Peyer's patch (tissue), 4 donors: ENCODE measurements at regions not wholly inside any gene's neighbourhood (a gene's known extent, or its start where the extent isn't known, plus 50 kb on each side); places are given as distances from the start of the nearest gene placed in this dataset.

ENCODE experiments used
- DNase-seq, 3 donors: peaks; one replicate each; pipeline ENCODE4 v3.0.0-alpha.2; 2017 to 2019
- H3K27ac ChIP-seq, 4 donors: fragments of 200-600 bp; sonication (generic); one replicate each; pipeline ENCODE4 v1.5.1; 2016 to 2019
- H3K27me3 ChIP-seq, 2 donors: fragments of 200-600 bp; sonication (generic); one replicate each; pipeline ENCODE4 v1.5.1; 2019
- H3K36me3 ChIP-seq, 3 donors: fragments of 200-600 bp; sonication (generic); one replicate each; pipeline ENCODE4 v1.5.1; 2016 to 2019
- H3K4me1 ChIP-seq, 4 donors: fragments of 200-600 bp; sonication (generic); one replicate each; pipeline ENCODE4 v1.5.1; 2016 to 2019
- H3K4me3 ChIP-seq, 4 donors: fragments of 200-600 bp; sonication (generic); 1 replicate in 3 of 4; 2 replicates in 1 of 4; pipeline ENCODE4 v1.5.1; 2016 to 2019; ENCODE audit warnings: mild to moderate bottlenecking in 1 of 4
- H3K9me3 ChIP-seq, 4 donors: fragments of 200-600 bp; sonication (generic); one replicate each; pipeline ENCODE4 v1.5.1; 2016 to 2019; ENCODE audit warnings: mild to moderate bottlenecking in 1 of 4
- POLR2A ChIP-seq, 2 donors: fragments of 450-650 bp; IDR thresholded peaks; one replicate each; pipeline ENCODE4 v1.5.1; 2017; ENCODE audit warnings: antibody characterized with exemption in 2 of 2, mild to moderate bottlenecking in 2 of 2, moderate library complexity in 2 of 2
- TF ChIP-seq, protein P1 (sequence below), 6 experiments: fragments of 450-650 bp in 4 of 6; fragments of 200-600 bp in 2 of 6; sonication (generic) in 1 of 6; IDR thresholded peaks; one replicate each; pipeline ENCODE4 v1.5.1; 2017 to 2019; ENCODE audit warnings: antibody characterized with exemption in 6 of 6, mild to moderate bottlenecking in 3 of 6, moderate library complexity in 1 of 6

GRCh38 chr17:56675876-56676660 lies 82.6 kb downstream of the NOG start:
- no peak for DNase-seq
- TF ChIP-seq, protein P1, sequence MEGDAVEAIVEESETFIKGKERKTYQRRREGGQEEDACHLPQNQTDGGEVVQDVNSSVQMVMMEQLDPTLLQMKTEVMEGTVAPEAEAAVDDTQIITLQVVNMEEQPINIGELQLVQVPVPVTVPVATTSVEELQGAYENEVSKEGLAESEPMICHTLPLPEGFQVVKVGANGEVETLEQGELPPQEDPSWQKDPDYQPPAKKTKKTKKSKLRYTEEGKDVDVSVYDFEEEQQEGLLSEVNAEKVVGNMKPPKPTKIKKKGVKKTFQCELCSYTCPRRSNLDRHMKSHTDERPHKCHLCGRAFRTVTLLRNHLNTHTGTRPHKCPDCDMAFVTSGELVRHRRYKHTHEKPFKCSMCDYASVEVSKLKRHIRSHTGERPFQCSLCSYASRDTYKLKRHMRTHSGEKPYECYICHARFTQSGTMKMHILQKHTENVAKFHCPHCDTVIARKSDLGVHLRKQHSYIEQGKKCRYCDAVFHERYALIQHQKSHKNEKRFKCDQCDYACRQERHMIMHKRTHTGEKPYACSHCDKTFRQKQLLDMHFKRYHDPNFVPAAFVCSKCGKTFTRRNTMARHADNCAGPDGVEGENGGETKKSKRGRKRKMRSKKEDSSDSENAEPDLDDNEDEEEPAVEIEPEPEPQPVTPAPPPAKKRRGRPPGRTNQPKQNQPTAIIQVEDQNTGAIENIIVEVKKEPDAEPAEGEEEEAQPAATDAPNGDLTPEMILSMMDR (IDR thresholded peaks at IDR 0.05): no peak
- Histone ChIP-seq H3K36me3 (no peaks in the 10 kb centered on the region), H3K4me1 (peaks cover 0 to 8% (median 0%) of the 10 kb centered on the region in 4 donors), H3K4me3 (no peak overlapping the region), H3K27me3 (peaks cover 0 to 5% of the 10 kb centered on the region in 2 donors), H3K27ac (no peak overlapping the region), H3K9me3 (no peaks in the 10 kb centered on the region)

DNA sequence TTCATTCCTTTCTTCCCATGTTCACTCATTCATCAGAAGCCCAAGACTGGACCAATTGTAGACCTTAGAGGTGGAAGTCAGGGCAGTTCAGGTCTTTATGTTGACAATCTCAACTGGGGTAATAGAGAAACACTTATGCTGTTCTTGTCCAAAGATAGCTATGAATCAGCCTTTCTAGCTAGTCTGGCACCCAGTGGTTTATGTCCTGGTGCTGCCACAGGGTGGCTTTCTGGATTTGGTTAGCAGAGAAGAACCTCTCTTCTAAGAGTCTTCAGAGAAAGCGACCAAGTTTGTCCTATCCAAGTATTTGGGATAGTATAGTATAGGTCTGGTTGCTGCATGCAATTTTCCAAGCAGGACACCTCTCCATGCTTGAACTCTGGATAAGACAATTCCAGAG lies 83.3 kb downstream of the NOG start:
- H3K27ac ChIP-seq: no peak overlapping the region
- TF ChIP-seq, protein P1 (IDR thresholded peaks at IDR 0.05): no peak
- no peak for TF ChIP-seq POLR2A (IDR thresholded peaks at IDR 0.05)
- H3K4me3 ChIP-seq: no peak overlapping the region
- DNase-seq: no peak
- peaks cover 0 to 8% (median 0%) of the 10 kb centered on the region in 4 donors for H3K4me1 ChIP-seq
- H3K27me3 ChIP-seq: peaks cover 0 to 5% of the 10 kb centered on the region in 2 donors
- no peaks in the 10 kb centered on the region for H3K36me3 ChIP-seq
- H3K9me3 ChIP-seq: no peaks in the 10 kb centered on the region

DNA sequence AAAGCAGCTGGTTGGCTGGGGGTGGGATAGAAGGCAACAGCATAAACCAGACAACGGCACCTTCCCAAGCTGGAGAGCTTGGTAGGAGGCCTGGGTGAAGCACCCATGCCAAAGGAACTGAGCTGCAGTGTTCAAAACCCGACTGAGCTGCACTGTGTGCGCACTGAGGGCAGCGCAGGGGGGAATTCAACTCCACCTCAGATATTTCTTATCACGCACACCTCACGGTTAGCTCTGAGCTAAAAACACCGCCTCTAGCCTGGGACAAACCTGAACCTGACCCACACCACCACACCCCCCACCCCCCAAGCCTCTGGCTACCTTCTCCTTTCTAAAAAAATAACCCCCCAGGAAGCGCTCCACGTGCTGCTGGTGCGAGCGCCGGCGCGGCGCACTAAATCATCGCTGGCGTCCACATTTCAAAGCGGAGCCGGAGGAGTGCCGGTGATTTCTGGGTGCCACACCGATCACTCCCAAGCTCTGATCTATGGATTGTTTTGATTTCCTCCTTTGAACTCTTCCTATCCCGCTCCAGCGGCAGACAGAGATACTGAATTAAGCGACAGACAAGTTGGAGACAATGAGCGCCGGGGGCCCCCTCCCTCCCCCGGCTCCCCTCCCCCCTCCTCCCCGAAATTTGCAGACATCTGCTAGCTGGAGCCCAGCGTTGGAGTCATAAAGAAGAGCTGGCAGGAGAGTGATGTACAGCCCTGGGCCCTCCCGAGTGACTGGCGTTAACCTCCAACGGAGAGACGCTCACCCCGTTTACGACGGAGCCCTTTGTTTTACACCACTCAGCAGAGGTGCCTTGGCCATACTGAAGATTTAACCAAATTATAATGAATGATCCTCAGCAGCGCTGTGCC lies 85.0 kb downstream of the NOG start:
- Histone ChIP-seq H3K27me3 (peaks cover 0 to 5% of the 10 kb centered on the region in 2 donors), H3K9me3 (no peaks in the 10 kb centered on the region), H3K36me3 (no peaks in the 10 kb centered on the region), H3K4me3 (peak overlapping the region in 2 of 4 donors; percentile 25 to 26), H3K27ac (no peak overlapping the region), H3K4me1 (peaks cover 0 to 8% (median 0%) of the 10 kb centered on the region in 4 donors)
- no peak for TF ChIP-seq POLR2A (IDR thresholded peaks at IDR 0.05)
- TF ChIP-seq, protein P1 (IDR thresholded peaks at IDR 0.05): no peak
- DNase-seq: no peak

DNA sequence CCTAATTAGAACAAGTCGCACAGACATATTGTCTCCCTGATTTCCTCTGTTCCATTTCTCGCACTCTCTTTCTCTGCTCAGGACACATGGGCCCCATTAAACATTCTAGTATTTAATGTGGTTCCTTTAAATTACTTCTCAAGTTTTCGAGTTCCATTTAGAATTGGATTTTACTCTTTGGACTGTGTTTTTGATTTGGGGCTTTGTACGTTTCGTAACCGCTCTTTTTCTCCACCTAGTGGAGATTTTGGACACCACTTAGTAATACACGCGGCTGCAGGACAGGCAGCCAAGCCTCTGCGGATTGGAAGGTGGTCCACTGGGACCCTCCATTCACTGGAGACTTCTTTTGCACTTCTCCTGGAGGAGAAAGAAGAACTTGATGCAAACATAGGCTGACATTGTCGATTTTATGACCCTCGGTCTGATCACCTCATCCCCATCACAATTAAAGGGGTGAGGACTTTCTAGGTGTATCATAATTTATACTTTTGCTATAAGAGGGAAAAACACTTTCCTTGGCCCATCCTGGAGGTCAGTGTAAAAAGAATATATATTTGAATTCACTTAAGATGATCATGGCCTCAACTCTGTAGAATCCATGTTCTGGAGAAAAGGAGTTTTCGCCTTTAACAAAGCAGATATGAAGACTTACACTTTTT lies 85.7 kb downstream of the NOG start:
- peak overlapping the region in 2 of 4 donors; percentile 25 to 26 for H3K4me3 ChIP-seq
- TF ChIP-seq, protein P1 (IDR thresholded peaks at IDR 0.05): peak in 5 of 6 experiments; percentile 18 to 41 (median 32)
- no peak for TF ChIP-seq POLR2A (IDR thresholded peaks at IDR 0.05)
- H3K27ac ChIP-seq: no peak overlapping the region
- H3K27me3 ChIP-seq: peaks cover 0 to 5% of the 10 kb centered on the region in 2 donors
- H3K36me3 ChIP-seq: no peaks in the 10 kb centered on the region
- H3K9me3 ChIP-seq: no peaks in the 10 kb centered on the region
- H3K4me1 ChIP-seq: peaks cover 0 to 8% (median 0%) of the 10 kb centered on the region in 4 donors
- DNase-seq: no peak

- no peak for TF ChIP-seq POLR2A (IDR thresholded peaks at IDR 0.05)
- TF ChIP-seq, protein P1 (IDR thresholded peaks at IDR 0.05): no peak
- Histone ChIP-seq H3K4me1 (peaks cover 0 to 8% (median 0%) of the 10 kb centered on the region in 4 donors), H3K27ac (no peak overlapping the region), H3K4me3 (no peak overlapping the region), H3K36me3 (no peaks in the 10 kb centered on the region), H3K27me3 (peaks cover 0 to 5% of the 10 kb centered on the region in 2 donors), H3K9me3 (no peaks in the 10 kb centered on the region)
- no peak for DNase-seq
Measured at GRCh38 chr17:56679777-56680422, 86.4 kb downstream of the NOG start.
